HG03432 (cell line): ENCODE measurements at regions not wholly inside any gene's neighbourhood (a gene's known extent, or its start where the extent isn't known, plus 50 kb on each side); places are given as distances from the start of the nearest gene placed in this dataset.

Experiments
- ATAC-seq: cut with Tn5 transposase; IDR thresholded peaks from one replicate; pipeline ENCODE4 v1.9.1; 2021; ENCODE audit warnings: mild to moderate bottlenecking, moderate library complexity; ENCODE audit not compliant: unreplicated experiment

DNA sequence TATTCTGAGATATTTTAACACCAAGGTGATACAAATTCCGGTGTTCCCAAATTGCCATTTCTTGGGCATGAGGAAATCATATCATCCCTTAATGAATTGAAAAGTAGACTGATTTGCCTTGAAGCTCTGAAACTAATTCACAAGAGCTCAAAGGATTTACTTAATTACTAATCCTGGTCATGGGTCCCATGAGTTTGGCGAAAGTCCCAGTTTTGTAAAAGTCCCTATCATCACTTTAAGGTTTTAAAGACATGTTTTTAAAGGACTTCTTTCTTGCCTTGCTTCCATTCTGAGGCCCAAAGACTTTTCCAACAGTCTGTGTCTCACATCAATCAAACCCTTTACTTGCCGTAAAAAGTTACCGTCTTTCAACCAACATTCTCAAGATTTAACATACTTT lies 377.9 kb downstream of the DNAJB9 start:
- no peak for ATAC-seq

DNA sequence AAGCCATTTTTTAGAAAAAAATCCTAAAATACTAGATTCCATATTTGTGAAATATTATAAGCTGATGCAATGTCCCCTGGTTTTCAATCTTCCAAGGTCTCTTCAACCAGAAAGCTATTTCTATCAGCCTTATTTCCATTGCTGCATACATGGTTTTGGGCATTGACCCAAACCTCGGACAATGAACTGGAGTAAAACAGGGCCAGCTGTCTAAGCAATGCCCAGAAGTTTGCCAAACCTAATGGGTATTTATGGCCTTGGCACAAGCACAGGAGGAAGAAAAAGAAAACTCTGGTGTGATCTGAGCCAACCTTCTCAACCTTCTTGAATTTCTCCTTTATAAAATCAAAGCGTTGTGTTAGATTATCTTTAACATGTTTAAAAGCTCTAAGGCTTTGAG lies 402.3 kb downstream of the DNAJB9 start:
- ATAC-seq = no peak

DNA sequence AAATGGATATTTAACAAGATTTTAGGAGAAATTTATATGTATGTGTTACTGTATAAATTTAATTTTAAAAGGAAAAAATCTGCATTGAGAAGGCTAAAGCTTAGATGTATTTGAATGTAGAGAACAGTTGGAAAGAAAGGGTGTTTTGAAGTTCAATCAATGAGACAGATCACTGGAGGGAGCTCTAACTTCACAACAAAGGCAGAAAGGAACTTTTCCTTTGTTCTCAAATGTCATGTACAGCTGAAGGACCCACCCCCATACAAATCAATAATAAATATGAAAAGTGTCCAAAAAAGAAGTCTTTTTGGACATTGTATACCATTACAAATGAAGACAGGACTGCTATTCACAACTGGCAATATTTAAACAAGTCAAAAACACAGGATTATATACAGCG lies 403.4 kb downstream of the DNAJB9 start:
- no peak for ATAC-seq

DNA sequence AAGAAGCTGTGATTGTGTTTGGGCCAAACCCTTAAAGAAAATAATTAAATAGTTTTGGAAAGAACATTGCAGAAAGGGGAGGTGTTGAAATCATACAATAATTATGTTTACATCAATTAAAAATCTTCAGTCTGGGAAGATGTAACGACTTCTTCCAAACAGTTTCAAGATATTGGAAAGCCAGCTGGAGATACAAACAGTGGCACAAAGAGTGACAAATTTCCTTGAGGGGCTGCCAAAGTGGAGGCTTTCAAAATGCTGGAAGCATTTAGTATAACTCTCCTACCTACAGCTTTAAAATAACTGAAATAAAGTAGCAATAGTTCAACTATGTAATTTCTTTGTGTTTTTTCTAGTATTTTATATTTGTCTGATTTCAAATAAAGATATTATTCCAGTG lies 405.0 kb downstream of the DNAJB9 start:
- no peak for ATAC-seq

DNA sequence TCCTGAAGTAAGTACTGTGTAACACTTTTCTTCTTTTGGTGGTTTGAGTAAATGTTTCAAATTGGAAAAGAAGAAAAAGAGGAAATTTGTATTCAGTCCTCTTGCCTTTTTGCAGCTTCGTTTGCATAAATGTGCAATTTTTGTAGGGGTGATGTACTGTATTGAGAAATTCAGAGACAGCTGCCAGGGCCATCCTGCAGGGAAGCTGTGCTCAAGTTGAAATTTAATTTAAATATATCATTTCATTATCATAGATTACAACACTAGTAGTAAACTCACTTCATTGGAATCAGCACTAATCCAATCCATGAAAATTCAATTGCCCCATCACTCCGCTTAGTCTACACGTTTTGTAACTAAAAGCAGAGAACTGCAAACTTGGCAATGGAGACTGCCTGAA lies 415.4 kb downstream of the DNAJB9 start:
- ATAC-seq = no peak

DNA sequence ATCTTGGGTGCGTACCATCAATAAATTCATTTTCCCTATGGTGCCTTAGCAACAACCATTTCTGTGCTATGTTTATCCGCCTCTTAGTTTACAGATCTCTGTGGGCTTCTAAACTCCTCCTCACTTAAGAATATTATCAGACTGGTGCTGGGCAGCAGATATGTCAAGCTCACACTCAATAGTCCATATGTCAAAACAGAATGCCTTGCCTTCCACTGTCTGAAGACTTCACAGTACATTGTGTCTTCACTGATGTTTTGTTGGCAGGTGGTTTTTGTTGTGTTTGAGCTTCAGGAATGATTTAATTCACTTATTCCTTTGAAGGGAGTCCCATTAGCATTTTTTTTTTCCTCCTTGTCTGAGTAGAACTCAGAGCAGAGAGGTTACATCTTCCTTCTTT lies 419.6 kb downstream of the DNAJB9 start:
- no peak for ATAC-seq

DNA sequence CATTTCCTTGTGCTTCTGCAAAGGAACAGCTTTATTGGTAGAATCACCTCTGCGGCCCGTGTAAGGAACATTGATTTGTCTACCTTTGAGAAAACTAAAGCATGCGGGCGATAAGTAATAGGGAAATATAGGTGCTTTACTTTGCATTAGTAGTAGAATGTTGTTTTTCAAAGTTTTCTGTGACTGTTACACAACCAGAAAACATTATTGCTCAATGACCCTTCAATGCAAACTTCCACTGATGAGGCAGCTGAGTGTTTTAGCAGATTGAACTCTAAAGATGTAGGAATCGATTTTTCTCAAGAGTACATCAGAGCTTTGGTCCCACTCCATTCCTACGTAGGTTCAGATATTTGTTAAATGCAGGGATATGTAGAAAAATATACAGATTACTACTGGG lies 427.8 kb downstream of the DNAJB9 start:
- no peak for ATAC-seq

DNA sequence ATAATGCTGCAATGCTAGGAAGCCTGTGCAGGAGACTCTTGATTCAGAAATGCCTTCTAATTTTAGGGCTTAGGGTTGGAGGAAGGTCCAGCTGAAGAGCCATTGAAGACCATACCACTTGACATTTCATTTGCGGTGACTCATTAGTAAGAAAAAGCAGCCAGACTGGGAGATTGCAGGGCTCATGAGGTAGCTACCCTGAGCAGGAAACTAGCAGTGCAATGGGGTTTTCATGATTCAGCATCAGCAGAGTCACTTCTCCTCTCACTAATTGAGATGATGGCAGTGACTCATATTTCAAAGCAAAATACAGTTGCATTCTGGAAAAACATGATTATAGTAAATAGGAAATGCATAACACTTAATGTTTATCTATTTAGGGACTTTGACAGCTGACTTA lies 434.1 kb downstream of the DNAJB9 start:
- ATAC-seq = no peak

DNA sequence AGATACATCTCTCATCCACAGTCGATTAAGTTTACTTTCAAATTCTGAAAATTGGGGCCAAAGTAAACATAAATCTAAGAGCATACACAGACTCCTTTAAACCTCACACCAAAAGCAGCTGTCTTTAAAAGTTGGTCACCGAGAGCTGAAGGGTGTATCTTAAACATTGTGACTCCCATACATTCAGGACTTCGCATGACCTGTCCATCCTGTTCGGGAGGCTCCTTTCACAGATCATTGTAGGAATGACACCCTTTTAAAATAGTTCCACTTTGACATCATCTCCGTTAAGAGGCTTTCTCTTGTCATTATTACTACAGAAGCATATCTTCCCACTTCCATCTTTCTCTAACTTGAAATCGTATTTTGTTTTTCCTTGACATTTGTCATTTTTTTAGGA lies 440.0 kb downstream of the DNAJB9 start:
- ATAC-seq = no peak

DNA sequence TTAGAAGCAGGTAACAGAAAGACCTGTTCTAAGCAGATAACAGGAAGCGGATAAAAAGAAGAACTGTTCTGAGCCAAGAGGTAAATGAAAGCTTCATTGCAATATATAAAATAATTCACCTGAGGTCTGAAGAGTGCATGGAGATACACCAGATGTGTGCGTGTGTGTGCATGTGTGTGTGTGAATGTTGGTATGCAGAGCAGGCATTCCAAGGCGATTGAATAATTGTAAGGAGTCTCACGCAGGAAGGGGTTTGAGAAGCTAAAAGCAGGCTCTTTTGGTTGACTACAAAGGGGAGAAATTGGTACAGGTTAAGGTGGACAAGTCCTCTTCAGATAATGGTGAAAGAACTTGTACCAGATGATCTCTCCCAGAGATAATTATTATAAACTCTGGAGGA lies 450.6 kb downstream of the DNAJB9 start:
- no peak for ATAC-seq

DNA sequence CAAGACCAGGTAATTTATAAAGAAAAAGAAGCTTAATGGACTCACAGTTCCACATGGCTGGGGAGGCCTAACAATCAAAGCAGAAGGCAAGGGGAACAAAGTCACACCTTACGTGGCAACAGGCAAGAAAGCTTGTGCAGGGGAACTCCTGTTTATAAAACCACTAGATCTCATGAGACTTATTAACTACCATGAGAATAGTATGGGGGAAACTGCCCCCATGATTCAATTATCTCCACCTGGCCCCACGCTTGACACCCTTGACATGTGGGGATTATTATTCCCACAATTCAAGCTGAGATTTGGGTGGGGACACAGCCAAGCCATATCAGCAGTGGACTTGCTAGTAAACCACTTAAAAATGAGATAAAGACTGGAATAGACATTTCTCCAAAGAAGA lies 451.7 kb downstream of the DNAJB9 start:
- no peak for ATAC-seq

DNA sequence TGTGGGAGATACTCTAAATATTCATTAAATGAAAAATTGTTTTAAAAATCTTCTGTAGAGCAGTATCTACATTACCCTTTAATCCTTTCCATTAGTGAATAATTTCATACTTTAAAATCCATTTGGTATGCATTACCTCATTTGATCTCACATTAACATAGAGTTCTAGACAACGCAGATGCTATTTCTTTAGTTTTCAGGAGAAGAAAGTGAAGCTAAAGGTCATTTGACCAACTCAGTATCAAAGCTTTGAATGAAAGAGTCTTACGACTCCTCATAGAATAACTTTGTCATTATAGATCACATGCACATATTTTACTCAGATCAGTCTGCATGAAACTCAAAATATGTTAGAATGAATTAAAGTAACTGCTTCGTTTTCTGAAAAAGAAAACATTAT lies 460.2 kb downstream of the DNAJB9 start:
- no peak for ATAC-seq

DNA sequence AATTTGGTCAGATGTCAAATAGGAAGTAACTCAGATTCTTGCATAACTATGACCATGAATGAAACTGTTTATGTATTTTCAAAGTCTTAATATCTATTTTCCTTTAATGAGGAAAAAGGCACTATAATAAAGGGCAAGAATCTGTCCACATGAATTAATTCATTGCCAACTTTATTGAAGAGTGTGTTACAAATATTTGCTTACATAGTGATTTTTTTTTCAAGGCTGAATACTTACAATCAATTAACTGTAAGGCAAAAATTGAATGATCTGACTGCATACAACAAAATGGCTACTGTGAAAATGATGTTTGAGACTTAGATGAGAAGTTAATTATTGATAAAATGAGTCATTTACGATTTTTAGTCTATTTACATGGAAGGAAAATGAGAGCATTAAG lies 475.0 kb downstream of the DNAJB9 start:
- ATAC-seq = no peak

DNA sequence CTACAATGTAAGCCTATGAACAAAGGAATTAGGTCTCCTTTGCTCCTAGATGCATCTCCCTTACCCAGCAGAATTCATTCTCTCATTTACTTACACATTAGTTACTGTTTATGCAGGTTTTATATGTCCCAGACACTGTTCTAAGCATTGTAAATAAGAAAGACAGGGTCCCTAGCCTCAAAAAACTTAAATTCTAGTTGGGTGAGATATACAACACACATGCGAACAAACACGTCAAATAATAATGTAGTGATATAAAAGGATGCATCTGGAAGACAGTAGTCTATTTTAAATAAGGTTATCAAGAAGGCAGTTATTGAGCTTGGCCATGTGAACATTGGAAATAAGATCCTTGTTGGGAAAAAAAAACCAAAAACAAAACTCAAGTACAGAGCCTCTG lies 479.7 kb downstream of the DNAJB9 start:
- no peak for ATAC-seq

DNA sequence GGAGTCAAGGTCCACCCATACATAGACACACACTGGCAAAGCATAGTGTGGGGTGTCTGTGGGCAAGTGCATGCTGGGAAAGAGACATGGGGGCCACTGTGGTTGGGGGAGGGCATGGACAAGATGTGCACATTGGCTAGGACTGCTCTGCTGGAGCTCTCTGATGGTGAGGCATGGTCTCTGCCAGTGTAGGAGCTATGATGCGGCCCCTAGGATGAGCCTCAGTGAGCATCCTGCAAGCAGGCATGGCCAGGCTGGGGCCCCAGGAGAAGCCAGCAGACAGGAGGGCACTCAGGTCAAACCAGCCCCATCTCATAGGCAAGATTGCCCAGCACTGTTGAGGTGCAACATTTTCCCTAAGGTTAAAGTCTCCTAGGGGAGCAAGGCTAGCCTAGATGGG lies 489.4 kb downstream of the DNAJB9 start:
- ATAC-seq = no peak

DNA sequence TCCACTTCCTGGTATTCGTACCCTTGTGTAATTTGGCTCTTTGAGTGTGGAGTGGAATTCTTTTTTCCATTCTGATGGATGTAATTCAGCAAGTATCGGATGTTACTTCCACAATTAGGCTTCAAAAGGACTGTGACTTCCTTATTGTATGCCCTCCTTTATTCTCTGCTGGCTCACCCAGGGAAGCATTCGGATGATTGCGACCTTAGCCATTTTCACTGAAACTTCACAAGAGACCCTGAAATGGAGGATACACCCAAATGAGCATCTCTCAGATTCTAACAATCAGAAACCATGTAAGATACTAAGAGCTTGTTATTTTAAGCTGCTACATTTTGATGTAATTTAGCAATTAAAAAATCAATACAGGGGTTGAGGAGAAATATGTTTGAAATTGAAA lies 493.1 kb downstream of the DNAJB9 start:
- no peak for ATAC-seq

DNA sequence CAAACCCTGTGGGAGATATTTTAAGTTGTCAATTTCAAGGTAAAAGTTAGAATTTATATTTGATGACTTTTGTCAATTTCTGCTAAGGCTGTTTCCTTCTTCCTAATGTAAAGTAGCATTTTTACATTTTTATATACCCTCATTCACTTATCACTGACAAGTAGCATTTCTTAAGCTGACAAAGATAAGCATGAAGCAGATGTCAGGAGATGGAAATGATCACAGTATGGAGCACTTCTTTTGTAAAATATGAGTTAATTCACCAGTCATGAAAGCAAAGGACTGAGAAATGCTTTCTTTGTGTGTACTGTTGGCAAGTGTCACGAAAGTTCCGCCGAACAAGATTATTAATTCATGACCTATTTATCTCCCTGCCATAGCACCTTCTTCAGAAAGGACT lies 503.9 kb downstream of the DNAJB9 start:
- no peak for ATAC-seq

DNA sequence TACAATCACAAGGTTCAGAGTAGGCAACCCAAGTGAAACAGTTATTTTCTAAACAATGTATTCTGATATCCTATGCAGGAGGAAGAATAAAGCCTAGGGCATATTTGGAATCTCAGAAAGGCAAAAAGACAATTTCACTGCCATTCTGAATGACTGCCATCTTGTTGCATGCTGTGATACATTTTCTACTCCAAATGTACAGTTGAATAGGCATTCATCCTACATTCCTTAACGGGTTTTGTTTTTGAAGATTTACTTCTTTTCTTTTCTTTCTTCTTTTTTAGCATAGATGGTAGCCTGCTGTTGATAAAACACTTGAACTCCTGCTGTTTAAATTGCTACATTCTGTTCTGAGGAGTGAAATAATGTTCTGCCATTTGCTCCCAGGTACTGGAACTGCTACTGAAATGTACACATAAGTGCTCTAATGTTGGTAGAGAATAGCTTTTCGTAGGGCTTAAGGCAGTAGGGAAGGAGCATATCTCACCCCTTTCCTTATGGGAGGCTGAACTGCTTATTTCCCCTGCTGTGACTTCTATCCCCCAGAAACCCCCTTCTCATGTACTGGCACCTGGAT lies 506.8 kb downstream of the DNAJB9 start:
- no peak for ATAC-seq

DNA sequence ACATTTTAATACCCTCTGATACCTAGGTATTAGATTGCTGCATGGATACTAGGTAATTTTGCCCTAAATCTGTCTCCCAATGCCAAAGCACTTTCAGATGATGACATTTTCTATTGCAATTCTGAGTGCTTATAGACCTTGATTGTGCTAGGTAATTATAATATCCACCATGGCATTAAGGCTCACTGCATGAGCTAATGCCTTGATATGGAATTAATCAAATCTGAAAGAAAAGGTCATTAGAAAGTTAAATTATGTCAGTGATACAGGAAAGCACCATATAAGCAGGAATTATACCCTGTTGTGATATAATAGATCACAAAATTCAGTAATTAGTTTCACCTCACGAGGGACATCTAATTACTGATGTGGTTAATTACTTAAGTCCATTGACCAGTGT lies 521.4 kb downstream of the DNAJB9 start:
- ATAC-seq = no peak

DNA sequence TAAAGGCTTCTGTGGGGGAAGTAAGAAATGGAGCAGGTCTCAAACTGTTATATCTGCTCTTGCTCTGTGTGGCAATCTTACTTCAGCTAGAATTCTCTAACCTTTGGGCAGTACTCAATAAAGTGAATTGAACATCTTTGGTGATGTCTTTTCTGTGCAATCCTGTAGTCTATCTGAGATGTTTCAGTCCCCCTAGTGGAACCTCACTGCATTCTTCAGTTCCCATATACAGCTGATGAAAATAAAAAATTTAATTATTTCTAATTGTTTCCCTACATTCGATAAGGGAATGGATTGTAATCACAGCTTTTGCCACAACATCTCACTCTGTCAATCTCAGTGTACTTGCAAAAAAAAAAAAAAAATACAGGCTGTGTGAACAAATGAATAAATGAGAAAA lies 522.6 kb downstream of the DNAJB9 start:
- ATAC-seq = no peak

DNA sequence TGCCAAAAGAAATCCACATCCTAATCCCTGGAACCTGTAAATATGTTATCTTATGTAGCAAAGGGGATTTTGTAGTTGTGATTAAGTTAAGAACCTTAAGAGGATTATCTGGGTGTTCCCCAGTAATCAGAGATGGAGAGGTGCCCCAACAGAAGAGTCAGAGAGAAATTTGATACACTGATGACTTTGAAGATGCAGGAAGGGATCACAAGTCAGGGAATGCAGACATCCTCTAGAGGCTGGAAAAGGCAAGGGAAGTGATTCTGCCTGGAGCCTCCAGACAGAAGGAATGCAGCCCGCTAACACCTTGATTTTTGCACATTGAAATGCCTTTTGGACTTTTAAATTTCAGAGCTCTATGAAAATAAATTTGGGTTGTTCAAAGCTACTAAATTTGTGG lies 531.7 kb downstream of the DNAJB9 start:
- ATAC-seq = no peak

DNA sequence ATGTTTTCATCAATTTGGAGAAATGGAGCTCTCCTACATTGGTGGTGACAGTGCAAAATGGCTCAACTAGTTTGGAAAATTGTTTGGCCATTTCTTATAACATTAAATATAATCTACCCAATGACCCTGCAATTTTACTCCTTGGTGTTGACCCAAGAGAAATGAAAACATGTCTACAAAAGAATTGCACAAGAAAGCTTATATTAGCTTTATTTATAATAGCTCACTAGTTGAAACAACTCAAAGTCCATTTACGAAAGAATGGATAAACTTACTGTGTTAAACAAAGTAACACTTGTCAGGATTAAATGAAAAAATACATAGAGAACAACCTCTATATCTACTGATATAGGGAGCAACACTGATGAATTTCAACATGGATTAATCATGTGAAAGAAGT lies 539.9 kb downstream of the DNAJB9 start:
- no peak for ATAC-seq

DNA sequence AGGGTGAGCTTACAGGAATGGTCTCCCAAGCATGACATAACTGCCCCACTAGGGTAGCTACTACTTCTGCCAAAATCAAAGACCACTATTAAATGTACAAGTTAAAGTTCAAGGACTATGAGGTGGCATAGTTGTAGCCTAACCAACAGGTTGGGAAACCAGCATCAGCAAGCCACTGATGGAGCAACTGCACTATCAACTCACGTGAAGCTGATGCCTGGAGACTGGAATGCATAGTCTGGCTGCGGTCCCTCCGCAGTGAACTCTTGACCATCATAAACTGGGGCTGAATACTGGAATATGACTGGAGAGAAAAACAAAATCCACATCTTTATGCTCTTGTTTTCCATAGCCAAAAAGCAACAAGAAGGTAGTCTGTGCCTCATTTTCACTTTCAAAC lies 541.4 kb downstream of the DNAJB9 start:
- no peak for ATAC-seq
